ENCODE measurements at regions not wholly inside any gene's neighbourhood (a gene's known extent, or its start where the extent isn't known, plus 50 kb on each side); places are given as distances from the start of the nearest gene placed in this dataset.

- TF ChIP-seq EZH2 (IDR thresholded peaks at IDR 0.05; ENCODE audit: low read length, unreplicated experiment) (no peak), CTCF (conservative IDR thresholded peaks at IDR 0.05; ENCODE audit: low read depth, low read length) (no peak)
Measured at GRCh38 chrX:4878640-4879039, 1165.2 kb upstream of the PRKX start.
